Right renal pelvis (tissue), 4 donors: ENCODE measurements at regions not wholly inside any gene's neighbourhood (a gene's known extent, or its start where the extent isn't known, plus 50 kb on each side); places are given as distances from the start of the nearest gene placed in this dataset.

Experiments
- DNase-seq, 4 donors: peaks; one replicate each; pipeline ENCODE4 v3.0.0-alpha.2; 2013; ENCODE audit warnings: low read depth in 4 of 4, low spot score in 3 of 4, missing footprints in 1 of 4

- DNase-seq, result no peak
Observed at GRCh38 chr9:4435197-4435596, 55.1 kb upstream of the SLC1A1 start.

DNA sequence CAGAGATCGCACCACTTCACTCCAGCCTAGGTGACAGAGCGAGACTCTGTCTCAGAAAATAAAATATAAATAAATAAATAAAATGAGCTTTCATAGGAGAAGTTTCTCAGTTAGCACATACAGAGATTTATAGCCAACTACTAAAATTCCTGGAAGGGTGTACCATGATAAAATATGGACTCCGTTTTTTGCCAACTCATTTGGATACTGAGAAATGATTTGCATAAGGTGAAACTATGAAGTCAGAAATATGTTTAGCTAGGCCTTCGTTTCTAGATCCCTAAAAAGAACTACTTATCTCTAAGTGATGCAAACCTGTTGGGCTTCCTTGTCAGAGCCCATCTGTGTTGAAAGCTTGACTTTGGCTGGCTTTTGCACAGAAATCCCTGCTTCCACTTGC, 56.9 kb upstream of the SLC1A1 start:
- no peak for DNase-seq

DNA sequence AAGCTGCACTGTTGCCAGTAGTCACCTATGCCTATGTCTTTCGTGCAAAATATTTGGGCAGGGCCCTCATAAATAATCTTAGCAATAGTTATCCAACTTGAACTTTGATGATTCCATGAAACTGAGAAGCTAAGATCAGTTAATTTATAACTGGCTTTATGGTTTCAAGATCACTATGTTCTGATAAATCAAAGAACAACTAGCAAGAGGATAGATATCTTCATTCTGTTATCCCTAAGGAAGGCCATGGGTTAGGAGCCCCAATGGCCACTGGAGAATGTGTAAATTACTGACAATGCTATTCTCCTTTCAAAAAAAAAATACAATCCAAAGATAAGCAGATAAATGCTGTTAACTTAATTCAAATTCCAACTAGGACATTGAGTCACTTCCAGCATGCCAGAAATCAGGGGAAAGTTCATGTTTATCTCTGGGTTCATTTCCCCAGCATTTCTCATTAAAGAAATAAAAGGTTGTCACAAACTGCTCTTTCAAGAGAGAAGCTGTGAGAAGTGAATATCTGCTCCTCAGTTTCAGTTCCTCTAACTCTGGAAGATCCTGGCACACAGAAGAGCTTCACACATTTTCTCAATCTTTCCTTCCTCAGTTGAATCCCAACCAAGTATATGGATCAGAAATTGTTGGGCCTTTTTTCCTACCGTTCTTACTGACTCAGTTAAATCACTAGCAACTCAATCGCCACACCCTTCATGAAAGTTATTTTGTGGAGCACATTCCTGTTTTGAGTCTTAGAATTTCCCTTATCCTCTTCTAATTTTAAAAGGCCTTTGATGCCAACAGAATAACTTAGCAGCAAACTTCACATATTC, 59.6 kb upstream of the SLC1A1 start:
- no peak for DNase-seq

DNA sequence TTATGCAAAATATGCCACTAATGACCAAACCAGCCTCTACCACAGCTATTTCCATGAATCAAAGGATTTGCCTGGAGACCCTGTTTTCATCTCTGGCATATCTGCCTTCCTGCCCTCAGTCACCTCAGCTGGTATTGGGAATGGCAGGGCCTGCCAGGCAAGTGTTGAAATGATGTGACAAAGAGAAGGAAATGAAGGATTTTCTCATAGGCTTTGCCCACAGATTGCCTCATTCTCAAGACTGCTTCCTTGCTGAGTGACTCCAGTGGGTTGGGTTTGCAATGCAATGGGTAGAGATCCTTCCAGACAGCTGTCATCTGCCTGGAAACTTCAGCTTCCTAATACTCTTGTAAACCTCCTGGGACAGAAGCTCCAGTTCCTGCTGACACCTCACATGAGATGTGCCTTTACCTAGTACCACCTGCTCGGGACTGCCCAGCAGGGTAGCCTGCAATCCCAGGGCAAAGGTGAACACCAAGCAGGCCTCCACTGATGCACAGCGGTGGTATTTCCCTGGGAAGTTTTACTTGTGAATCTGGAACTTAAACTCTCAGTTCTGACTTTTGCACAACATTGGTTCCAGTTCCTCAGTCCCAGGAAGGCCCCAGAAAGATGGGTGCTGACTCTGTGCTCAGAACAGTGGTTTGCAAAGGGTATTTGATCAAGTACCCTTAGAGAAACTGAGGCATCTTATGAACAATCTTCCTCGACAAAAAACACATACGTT, 64.8 kb upstream of the SLC1A1 start:
- DNase-seq, result no peak

- DNase-seq, result no peak
Observed at GRCh38 chr9:4424891-4425290, 65.4 kb upstream of the SLC1A1 start.

DNA sequence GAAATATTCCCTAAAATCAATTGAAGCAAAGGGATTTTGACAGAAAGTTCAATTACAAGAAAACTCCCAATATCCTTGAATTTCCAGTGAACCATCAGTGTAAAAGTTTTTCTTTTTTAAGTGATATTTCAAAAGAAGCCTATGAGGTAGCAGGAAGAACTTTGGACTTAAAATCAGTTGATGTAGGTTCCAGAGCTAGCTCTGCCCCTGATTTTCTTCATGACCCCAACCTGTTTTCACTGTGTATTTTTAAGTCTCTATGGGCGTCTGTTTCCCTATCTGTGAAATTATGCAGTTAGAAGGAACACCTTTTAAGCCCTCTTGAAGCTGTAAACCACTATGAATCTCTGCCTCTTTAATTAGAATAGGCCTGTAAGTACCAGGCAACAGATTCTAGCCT, 66.2 kb upstream of the SLC1A1 start:
- DNase-seq, result no peak

DNA sequence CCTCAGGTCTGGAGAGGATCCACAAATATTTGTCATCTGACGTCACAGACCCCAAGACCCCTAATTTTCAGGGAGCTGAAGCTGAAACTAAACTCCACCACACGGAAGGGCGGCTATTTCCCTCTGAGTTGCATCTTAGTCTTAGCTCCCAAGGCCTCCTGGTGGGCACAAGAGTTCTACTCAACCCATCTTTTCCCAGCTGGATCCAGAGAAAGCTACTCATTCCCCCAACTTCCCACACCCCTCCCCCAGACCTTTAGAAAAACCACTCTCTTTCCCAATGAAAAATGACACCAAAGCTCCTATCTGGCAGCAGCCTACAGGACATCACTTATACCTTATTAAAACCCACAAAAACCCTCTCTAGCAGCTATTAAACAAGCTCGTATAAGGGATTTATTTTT, 67.1 kb upstream of the SLC1A1 start:
- no peak for DNase-seq

DNA sequence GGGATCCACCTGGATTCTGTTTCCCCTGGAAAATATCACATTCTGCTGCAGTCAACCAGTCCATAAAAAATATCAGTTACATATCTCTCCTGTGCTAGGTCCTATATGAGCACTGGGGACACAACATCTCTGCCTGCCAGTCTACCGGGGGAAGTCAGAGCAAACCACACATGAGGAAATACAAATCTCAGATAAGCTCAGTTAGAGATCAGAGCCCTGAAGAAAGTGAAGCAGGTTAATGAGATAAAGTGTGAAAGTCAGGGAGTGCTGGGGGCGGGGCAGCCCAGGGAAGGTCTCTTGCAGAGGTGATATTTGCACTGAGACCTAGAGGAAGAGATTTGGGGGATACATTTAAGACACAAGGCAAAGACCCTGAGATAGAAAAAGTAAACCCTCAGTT, 67.8 kb upstream of the SLC1A1 start:
- no peak for DNase-seq

DNA sequence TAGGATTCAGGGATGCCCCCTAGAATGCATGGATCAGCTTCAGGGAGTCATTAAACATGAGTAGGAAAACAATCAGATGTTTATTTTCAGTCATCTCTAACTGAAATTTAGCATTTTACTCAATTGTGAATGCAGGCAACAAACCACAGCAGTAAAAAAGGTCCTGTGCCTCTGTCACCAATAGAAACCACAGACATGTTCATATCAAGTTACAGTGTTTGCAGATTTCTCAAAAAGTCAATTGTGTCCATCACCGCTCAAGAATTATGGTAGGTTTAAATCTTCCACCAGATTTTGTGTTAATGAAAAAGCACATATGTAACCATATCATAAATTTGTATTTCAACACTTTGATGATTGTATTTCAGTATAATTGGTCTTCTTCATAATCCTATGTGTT, 68.4 kb upstream of the SLC1A1 start:
- DNase-seq, result no peak

DNA sequence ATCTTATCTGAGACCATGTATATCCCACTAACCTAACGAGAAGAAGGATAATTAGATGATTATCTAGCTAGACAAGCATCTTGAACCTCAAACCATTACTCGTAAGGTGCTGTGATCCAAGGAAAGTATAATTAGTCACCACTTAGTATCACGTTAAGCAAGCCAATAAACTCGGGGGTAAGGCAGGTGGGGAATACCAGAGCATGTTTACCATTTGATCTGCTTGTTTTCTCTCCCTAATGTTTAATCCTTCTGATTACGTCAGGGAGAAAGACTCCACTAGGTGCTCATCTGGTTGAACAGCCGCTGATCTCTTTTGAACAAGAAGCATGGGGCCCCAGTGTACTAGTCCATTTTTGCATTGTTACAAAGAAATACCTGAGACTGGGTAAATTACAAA, 69.9 kb upstream of the SLC1A1 start:
- DNase-seq, result no peak

- DNase-seq, result no peak
Observed at GRCh38 chr9:4417578-4418325, 72.5 kb upstream of the SLC1A1 start.

- no peak for DNase-seq
Observed at GRCh38 chr9:4416467-4416866, 73.8 kb upstream of the SLC1A1 start.

DNA sequence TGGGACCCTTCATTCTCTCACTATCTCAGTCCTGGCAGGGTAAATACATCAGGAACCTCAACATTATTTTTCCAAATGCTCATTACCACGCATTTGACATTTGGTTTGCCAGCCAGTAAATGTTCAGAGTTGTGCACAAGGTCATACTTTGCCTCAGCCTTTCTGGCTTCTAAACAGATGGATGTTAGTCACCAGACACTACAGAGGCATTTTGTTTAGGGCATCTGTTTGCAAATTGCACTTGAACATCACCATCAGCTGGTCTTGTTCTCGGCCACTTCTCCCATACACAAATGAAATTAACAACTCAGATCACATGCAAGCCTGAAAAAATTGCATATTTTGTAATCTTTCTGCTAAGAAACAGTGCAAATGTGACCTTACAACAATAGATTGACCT, 75.0 kb upstream of the SLC1A1 start:
- no peak for DNase-seq

- DNase-seq, result no peak
Observed at GRCh38 chr9:4413856-4414255, 76.4 kb upstream of the SLC1A1 start.

DNA sequence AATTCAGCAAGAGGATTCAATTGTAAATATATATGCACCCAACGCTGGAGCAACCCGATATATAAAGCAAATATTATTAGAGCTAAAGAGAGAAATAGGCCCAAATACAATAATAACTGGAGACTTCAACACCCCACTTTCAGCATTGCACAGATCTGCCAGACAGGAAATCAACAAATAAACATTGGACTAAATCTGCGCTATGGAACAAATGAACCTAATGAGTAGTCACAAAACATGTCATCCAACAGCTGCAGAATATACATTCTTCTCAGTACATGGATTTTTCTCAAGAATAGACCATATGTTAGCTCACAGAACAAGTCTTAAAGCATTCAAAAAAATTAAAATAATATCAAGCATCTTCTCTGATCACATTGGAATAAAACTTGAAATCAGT, 86.1 kb upstream of the SLC1A1 start:
- no peak for DNase-seq

GRCh38 chr9:4402501-4402900, 87.8 kb upstream of the SLC1A1 start:
- DNase-seq, result no peak

- no peak for DNase-seq
Observed at GRCh38 chr9:4400731-4401130, 89.5 kb upstream of the SLC1A1 start.

GRCh38 chr9:4397917-4398316, 92.4 kb upstream of the SLC1A1 start:
- DNase-seq, result no peak

DNA sequence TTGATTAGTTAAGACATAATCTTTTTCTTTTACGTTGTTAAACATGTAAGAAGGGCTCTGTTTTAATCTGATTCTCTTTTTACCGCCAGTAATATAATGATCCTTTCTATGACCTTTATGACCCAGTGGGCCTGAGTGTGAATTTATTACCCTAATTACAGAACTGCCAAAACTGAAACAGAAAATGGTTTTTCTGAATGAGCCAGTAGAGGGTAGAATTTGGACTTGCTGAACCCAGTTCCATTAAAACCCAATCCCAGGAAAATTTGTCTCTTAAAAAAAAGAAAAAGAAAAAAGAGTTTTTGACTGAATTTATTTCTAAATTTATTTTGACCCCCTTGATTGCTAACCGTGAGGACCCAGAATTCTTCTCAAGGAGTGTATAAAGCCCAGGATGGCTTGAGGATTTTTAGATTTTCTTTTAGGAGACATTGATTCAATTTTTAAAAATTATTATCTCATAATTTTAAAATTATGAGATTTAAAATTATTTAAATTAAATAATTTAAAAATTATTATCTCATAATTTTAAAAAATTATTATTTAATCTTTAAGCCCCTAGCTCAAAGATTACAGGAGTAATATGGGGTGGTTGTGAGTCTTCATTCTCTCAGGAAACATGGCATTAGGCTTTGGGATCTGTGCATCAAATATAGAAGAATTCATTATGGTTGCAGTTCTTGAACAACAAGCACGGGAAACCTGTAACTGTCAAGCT, 94.1 kb upstream of the GLIS3 start:
- no peak for DNase-seq

DNA sequence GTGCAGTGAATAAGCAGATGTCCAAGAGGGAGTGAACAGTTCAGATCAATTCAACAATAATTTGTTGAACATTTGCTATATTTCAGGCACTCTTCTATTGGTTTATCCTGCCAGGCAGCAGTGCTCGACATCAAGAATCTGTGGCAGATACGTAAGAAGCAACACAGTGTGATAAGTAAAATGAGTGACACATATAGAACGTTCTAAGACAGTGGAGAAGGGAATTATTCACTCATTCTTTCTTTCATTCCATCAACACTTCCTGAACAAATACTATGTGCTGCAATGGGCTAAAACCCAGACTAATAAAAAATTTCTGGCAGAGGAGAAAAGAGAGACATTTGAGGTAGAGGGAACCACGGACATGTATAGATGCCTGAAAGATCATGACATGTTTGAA, 89.9 kb upstream of the GLIS3 start:
- no peak for DNase-seq

DNA sequence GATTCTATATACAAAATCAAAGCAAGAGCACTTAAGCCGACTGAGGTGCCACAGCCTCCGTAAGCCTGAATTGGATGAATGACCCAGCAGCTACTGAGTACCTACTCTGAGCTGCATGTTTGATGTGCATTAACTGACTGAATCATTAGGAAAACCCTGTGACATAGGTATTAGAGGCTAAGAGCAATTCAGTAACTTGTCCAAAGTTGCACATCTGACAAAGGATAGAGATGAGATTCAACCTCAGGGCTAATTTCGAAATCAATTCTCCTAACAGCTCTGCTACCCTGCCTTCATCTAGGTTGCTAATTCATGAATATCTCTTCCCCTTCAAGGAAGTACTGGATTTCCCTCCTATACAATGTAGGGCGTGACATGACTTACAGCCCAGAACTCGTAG, 89.1 kb upstream of the GLIS3 start:
- no peak for DNase-seq
